Pancreas (tissue), 10 donors: ENCODE measurements at regions not wholly inside any gene's neighbourhood (a gene's known extent, or its start where the extent isn't known, plus 50 kb on each side); places are given as distances from the start of the nearest gene placed in this dataset.

Experiments used
- ATAC-seq, 4 donors: fragments of 200-7000 bp; cut with Tn5 transposase; one replicate each; pipeline versions ENCODE4 v1.8.0 to v1.9.1; 2020; ENCODE audit warnings: mild to moderate bottlenecking in 4 of 4, moderate library complexity in 4 of 4
- DNase-seq, 6 donors: peaks; one replicate each; pipeline ENCODE4 v3.0.0-alpha.2; 2020
- FAIRE-seq: peaks from 2 replicates; lab custom pipeline; 2012; peaks lifted over from hg19 to GRCh38; lab: Jason Lieb, UNC
- H3K27ac ChIP-seq, 4 donors: fragments of 200-600 bp; sonication (generic); 1 replicate in 3 of 4; 2 replicates in 1 of 4; pipeline versions ENCODE4 v1.5.0 to v1.8.0; 2020
- H3K27me3 ChIP-seq, 4 donors: fragments of 200-600 bp; one replicate each; pipeline ENCODE4 v1.8.0; 2021
- H3K36me3 ChIP-seq, 3 donors: fragments of 200-600 bp; sonication (generic) in 1 of 3; one replicate each; pipeline versions ENCODE4 v1.5.0 to v1.8.0; 2020 to 2021
- H3K4me1 ChIP-seq, 3 donors: fragments of 200-600 bp; one replicate each; pipeline ENCODE4 v1.8.0; 2021
- H3K4me3 ChIP-seq, 4 donors: fragments of 200-600 bp; sonication (generic) in 2 of 4; one replicate each; pipeline versions ENCODE4 v1.5.0 to v1.8.0; 2020 to 2021
- H3K9me3 ChIP-seq, 4 donors: fragments of 200-600 bp; one replicate each; pipeline ENCODE4 v1.8.0; 2021
- WGBS, 2 donors: extraction: QIAGEN DNeasy Blood & Tissue Kit; methylation state at CpG; one replicate each; pipeline ENCODE4 v1.1.7; 2013; 5-methylcytosine and 5-hydroxymethylcytosine counted together
- intact Hi-C, 3 donors: fragments of 100-400 bp; cut with DNase I; formaldehyde crosslinking; loops; one replicate each; pipeline versions ENCODE4 v1.11.1 to v1.14.2; 2022
- TF ChIP-seq, protein P1 (sequence below), 4 donors: fragments of 200-600 bp; sonication (generic) in 3 of 4; IDR thresholded peaks; one replicate each; pipeline versions ENCODE4 v1.5.0 to v1.8.0; 2021; ENCODE audit warnings: antibody characterized with exemption in 4 of 4
- donor health status: healthy with polysubstance abuse.
- donor health status: DM: no; HTN: no; CAD: no; lungs with moderate emphysema.
- donor health status: DM: no; HTN: no; CAD: no.
- donor health status: control.
- donor health status: control.
- donor health status: Bipolar disorder and iron deficiency.
- donor health status: DM: yes; HTN: yes; CAD: no.
- donor health status: DM: no; HTN: no; CAD: no.
- donor health status: DM: no; HTN: no; CAD: no.
- donor health status: DM: yes; HTN: yes; CAD: no.

DNA sequence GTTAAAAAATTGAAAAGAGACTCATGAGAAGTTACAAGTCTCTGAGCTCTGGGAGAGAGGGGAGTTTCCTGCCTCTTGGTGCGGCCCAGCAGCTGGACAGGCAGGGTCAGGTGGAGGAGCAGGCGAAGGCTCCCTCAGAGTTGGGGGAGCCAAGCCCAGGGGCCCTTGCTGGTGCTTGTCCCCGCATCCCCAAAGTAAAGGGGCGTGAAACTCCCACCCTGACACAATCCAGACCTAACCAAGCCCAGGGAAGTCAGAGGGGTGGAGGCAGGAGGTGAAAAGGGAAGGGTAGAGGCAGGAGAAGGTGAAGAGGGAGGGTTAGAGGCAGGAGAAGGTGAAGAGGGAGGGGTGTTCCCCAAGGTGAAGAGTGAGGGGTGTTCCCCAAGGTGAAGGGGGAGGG is 322.8 kb downstream of the GLRX3 start:
- Histone ChIP-seq H3K36me3 (no peaks in the 10 kb centered on the region), H3K4me1 (no peaks in the 10 kb centered on the region), H3K4me3 (no peak overlapping the region), H3K27me3 (no peaks in the 10 kb centered on the region), H3K27ac (no peak overlapping the region), H3K9me3 (no peaks in the 10 kb centered on the region)
- FAIRE-seq (no peak), DNase-seq (peak in 1 of 6 donors; percentile 4), ATAC-seq (no peak)
- intact Hi-C loops = no loop called here
- 73 to 75% methylated on average over 4 of the region's 4 CpGs for WGBS, 2 donors
- TF ChIP-seq, protein P1, sequence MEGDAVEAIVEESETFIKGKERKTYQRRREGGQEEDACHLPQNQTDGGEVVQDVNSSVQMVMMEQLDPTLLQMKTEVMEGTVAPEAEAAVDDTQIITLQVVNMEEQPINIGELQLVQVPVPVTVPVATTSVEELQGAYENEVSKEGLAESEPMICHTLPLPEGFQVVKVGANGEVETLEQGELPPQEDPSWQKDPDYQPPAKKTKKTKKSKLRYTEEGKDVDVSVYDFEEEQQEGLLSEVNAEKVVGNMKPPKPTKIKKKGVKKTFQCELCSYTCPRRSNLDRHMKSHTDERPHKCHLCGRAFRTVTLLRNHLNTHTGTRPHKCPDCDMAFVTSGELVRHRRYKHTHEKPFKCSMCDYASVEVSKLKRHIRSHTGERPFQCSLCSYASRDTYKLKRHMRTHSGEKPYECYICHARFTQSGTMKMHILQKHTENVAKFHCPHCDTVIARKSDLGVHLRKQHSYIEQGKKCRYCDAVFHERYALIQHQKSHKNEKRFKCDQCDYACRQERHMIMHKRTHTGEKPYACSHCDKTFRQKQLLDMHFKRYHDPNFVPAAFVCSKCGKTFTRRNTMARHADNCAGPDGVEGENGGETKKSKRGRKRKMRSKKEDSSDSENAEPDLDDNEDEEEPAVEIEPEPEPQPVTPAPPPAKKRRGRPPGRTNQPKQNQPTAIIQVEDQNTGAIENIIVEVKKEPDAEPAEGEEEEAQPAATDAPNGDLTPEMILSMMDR (IDR thresholded peaks at IDR 0.05) = no peak

DNA sequence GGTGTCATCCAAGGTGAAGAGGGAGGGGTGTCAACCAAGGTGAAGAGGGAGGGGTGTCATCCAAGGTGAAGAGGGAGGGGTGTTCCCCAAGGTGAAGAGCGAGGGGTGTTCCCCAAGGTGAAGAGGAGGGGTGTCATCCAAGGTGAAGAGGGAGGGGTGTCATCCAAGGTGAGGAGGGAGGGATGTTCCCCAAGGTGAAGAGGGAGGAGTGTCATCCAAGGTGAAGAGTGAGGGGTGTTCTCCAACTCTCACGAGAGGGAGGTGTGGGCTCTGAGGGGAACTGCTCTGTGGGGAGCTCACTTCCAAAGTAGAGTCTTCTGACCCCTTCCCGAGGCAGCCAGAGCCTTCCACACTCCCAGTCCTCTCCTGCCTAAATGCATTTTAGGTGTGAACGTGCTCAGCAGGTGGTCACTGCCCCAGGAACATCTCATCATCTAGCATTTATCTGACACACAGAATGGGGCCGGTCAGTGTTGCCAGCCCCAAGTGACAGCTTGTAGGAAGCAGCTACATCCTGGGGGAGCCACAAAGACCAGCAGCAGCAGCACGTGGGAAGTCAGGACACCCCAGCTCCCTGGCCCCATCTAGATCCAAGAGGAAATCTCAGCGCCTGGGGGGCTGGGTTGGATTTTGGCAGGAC is 323.8 kb downstream of the GLRX3 start:
- no peaks in the 10 kb centered on the region for H3K9me3 ChIP-seq
- ATAC-seq (no peak), DNase-seq (peak in 1 of 6 donors; percentile 4), FAIRE-seq (no peak)
- intact Hi-C loops = no loop called here
- TF ChIP-seq, protein P1 (IDR thresholded peaks at IDR 0.05) = no peak
- no peak overlapping the region for H3K27ac ChIP-seq
- no peaks in the 10 kb centered on the region for H3K36me3 ChIP-seq
- no peaks in the 10 kb centered on the region for H3K4me1 ChIP-seq
- no peak overlapping the region for H3K4me3 ChIP-seq
- WGBS, 2 donors = 70 to 82% methylated on average over 7 of the region's 7 CpGs
- H3K27me3 ChIP-seq = no peaks in the 10 kb centered on the region

- peak in 1 of 6 donors; percentile 0 for DNase-seq
- no peaks in the 10 kb centered on the region for H3K36me3 ChIP-seq
- 66% methylated on average over 6 of the region's 6 CpGs for WGBS, 2 donors
- no peaks in the 10 kb centered on the region for H3K4me1 ChIP-seq
- intact Hi-C loops = no loop called here
- no peak overlapping the region for H3K27ac ChIP-seq
- no peak overlapping the region for H3K4me3 ChIP-seq
- TF ChIP-seq, protein P1 (IDR thresholded peaks at IDR 0.05) = no peak
- H3K27me3 ChIP-seq = no peaks in the 10 kb centered on the region
- no peak for FAIRE-seq
- no peaks in the 10 kb centered on the region for H3K9me3 ChIP-seq
- ATAC-seq = no peak
Observed at GRCh38 chr10:130461631-130462030, 325.4 kb downstream of the GLRX3 start.

GRCh38 chr10:130463104-130463875 is 327.1 kb downstream of the GLRX3 start:
- H3K27me3 ChIP-seq = no peaks in the 10 kb centered on the region
- H3K9me3 ChIP-seq = no peaks in the 10 kb centered on the region
- TF ChIP-seq, protein P1 (IDR thresholded peaks at IDR 0.05) = no peak
- H3K36me3 ChIP-seq = no peaks in the 10 kb centered on the region
- intact Hi-C loops = no loop called here
- H3K4me3 ChIP-seq = no peak overlapping the region
- WGBS, 2 donors = 71 to 72% methylated on average over 6 of the region's 6 CpGs
- no peak for FAIRE-seq
- H3K4me1 ChIP-seq = no peaks in the 10 kb centered on the region
- peak overlapping the region in 1 of 4 donors; percentile 49 for H3K27ac ChIP-seq
- DNase-seq = peak in 1 of 6 donors; percentile 21
- peak; percentile 8 to 70 (median 49) for ATAC-seq
